Coronary artery (tissue), 2 donors: ENCODE measurements at regions not wholly inside any gene's neighbourhood (a gene's known extent, or its start where the extent isn't known, plus 50 kb on each side); places are given as distances from the start of the nearest gene placed in this dataset.

Experiments used
- DNase-seq: peaks from one replicate; pipeline ENCODE4 v3.0.0-alpha.2; 2017; ENCODE audit warnings: low spot score
- H3K27ac ChIP-seq, 2 donors: fragments of 200-600 bp; sonication (generic); one replicate each; pipeline ENCODE4 v1.5.1; 2016 to 2019
- H3K4me3 ChIP-seq: fragments of 200-600 bp; sonication (generic); 2 replicates; pipeline ENCODE4 v1.5.1; 2016; ENCODE audit warnings: mild to moderate bottlenecking, moderate library complexity
- CTCF ChIP-seq: fragments of 200-600 bp; sonication (generic); IDR thresholded peaks from one replicate; pipeline ENCODE4 v1.5.1; 2019; ENCODE audit warnings: antibody characterized with exemption

GRCh38 chr15:38714309-38715072 lies 149.9 kb upstream of the RASGRP1 start:
- TF ChIP-seq CTCF: no peak
- H3K4me3 ChIP-seq: no peak overlapping the region
- peak overlapping the region in 1 of 2 donors; percentile 32 for H3K27ac ChIP-seq
- DNase-seq: no peak

- Histone ChIP-seq H3K27ac (no peak overlapping the region), H3K4me3 (no peak overlapping the region)
- TF ChIP-seq CTCF: no peak
- no peak for DNase-seq
Measured at GRCh38 chr15:38720893-38721567, 156.4 kb upstream of the RASGRP1 start.

- H3K27ac ChIP-seq: no peak overlapping the region
- DNase-seq: no peak
- no peak for TF ChIP-seq CTCF
- H3K4me3 ChIP-seq: no peak overlapping the region
Measured at GRCh38 chr15:38721568-38721945, 156.9 kb upstream of the RASGRP1 start.

GRCh38 chr15:38722236-38722635 lies 157.6 kb upstream of the RASGRP1 start:
- no peak for DNase-seq
- no peak for TF ChIP-seq CTCF
- H3K4me3 ChIP-seq: no peak overlapping the region
- no peak overlapping the region for H3K27ac ChIP-seq

GRCh38 chr15:38724827-38725226 lies 160.2 kb upstream of the RASGRP1 start:
- Histone ChIP-seq H3K27ac (no peak overlapping the region), H3K4me3 (no peak overlapping the region)
- DNase-seq: no peak
- TF ChIP-seq CTCF: no peak

GRCh38 chr15:38726187-38726586 lies 161.6 kb upstream of the RASGRP1 start:
- no peak overlapping the region for H3K27ac ChIP-seq
- H3K4me3 ChIP-seq: no peak overlapping the region
- no peak for TF ChIP-seq CTCF
- DNase-seq: no peak

GRCh38 chr15:38733331-38733730 lies 168.7 kb upstream of the RASGRP1 start:
- TF ChIP-seq CTCF: no peak
- no peak for DNase-seq

More at GRCh38 chr15:38733331-38733730, 168.7 kb upstream of the RASGRP1 start:
- Histone ChIP-seq H3K4me3 (no peak overlapping the region), H3K27ac (no peak overlapping the region)
